Osteoblast (primary cell): ENCODE measurements at regions not wholly inside any gene's neighbourhood (a gene's known extent, or its start where the extent isn't known, plus 50 kb on each side); places are given as distances from the start of the nearest gene placed in this dataset.

Source experiments
- DNase-seq: peaks from one replicate; pipeline ENCODE4 v3.0.0; 2011; ENCODE audit warnings: low spot score, mixed read lengths; ENCODE audit not compliant: insufficient read length; ENCODE audit errors: missing footprints
- H2AFZ ChIP-seq: 2 replicates; pipeline ENCODE4 v1.6.0; 2011; ENCODE audit warnings: mild to moderate bottlenecking, low read length
- H3K27ac ChIP-seq: 2 replicates; pipeline ENCODE4 v1.5.1; 2011; ENCODE audit warnings: mild to moderate bottlenecking, low read depth, low read length, moderate library complexity
- H3K27me3 ChIP-seq: 2 replicates; pipeline ENCODE4 v1.6.0; 2012; ENCODE audit warnings: mild to moderate bottlenecking, control low read depth, inconsistent platforms, low read length, moderate library complexity; ENCODE audit not compliant: insufficient read depth
- H3K36me3 ChIP-seq: 2 replicates; pipeline ENCODE4 v1.5.1; 2011; ENCODE audit warnings: mild to moderate bottlenecking, low read length, control low read depth, moderate library complexity; ENCODE audit not compliant: insufficient read depth
- H3K4me1 ChIP-seq: 2 replicates; pipeline ENCODE4 v1.5.1; 2011; ENCODE audit warnings: mild to moderate bottlenecking, low read length, control low read depth, moderate library complexity; ENCODE audit not compliant: insufficient read depth
- H3K4me2 ChIP-seq: 2 replicates; pipeline ENCODE4 v1.6.0; 2011; ENCODE audit warnings: mild to moderate bottlenecking, low read length; ENCODE audit not compliant: insufficient read depth
- H3K4me3 ChIP-seq: fragments of 200-600 bp; sonication (generic); 3 replicates; pipeline ENCODE4 v1.5.1; 2012; ENCODE audit warnings: mild to moderate bottlenecking, low read length, inconsistent platforms; ENCODE audit not compliant: insufficient read depth
- H3K79me2 ChIP-seq: 2 replicates; pipeline ENCODE4 v1.6.0; 2012; ENCODE audit warnings: mild to moderate bottlenecking, low read length, control low read depth, inconsistent platforms; ENCODE audit not compliant: insufficient read depth
- H3K9me3 ChIP-seq: 2 replicates; pipeline ENCODE4 v1.5.1; 2011; ENCODE audit warnings: low read depth, low read length, control low read depth
- H4K20me1 ChIP-seq: 2 replicates; pipeline ENCODE4 v1.6.0; 2012; ENCODE audit warnings: mild to moderate bottlenecking, low read length, control low read depth; ENCODE audit not compliant: insufficient read depth
- TF ChIP-seq, protein P1 (sequence below): IDR thresholded peaks from 2 replicates; pipeline ENCODE4 v1.5.1; 2011; ENCODE audit warnings: mild to moderate bottlenecking, low read depth, low read length, moderate library complexity; ENCODE audit errors: extremely low read depth

DNA sequence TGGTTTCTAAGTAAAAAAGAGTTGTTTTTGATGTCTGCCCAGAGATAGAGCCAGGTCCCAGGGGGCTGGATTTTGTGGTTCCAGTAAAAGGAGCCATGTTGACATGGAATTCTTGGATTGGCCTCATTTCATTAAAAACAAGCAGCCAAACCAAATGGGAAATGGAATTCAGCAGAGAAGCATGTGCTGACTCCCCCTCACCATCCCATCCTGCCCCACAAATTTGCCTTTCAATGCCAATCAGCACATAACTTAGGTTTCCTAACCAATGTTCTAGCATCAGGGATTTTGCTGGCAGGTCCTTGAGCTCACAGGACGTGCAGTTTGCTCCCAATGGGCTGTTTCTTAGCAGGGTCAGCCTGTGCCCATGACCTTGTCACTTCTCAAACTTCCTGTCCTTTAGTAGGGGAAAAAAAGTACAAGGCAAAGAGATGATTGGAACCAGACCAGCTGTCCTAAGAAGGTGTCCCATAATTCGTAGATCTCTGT is 101.5 kb upstream of the GADD45A start:
- H2AFZ ChIP-seq = peak overlapping the region; percentile 44
- DNase-seq = peak; percentile 48
- H3K9me3 ChIP-seq = no peaks in the 10 kb centered on the region
- H4K20me1 ChIP-seq = no peaks in the 10 kb centered on the region
- TF ChIP-seq, protein P1, sequence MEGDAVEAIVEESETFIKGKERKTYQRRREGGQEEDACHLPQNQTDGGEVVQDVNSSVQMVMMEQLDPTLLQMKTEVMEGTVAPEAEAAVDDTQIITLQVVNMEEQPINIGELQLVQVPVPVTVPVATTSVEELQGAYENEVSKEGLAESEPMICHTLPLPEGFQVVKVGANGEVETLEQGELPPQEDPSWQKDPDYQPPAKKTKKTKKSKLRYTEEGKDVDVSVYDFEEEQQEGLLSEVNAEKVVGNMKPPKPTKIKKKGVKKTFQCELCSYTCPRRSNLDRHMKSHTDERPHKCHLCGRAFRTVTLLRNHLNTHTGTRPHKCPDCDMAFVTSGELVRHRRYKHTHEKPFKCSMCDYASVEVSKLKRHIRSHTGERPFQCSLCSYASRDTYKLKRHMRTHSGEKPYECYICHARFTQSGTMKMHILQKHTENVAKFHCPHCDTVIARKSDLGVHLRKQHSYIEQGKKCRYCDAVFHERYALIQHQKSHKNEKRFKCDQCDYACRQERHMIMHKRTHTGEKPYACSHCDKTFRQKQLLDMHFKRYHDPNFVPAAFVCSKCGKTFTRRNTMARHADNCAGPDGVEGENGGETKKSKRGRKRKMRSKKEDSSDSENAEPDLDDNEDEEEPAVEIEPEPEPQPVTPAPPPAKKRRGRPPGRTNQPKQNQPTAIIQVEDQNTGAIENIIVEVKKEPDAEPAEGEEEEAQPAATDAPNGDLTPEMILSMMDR = no peak
- H3K4me3 ChIP-seq = no peak overlapping the region
- H3K4me1 ChIP-seq = peaks cover 35% of the 10 kb centered on the region
- H3K36me3 ChIP-seq = no peaks in the 10 kb centered on the region
- H3K79me2 ChIP-seq = no peaks in the 10 kb centered on the region
- no peaks in the 10 kb centered on the region for H3K27me3 ChIP-seq
- H3K27ac ChIP-seq = peak overlapping the region; percentile 83
- H3K4me2 ChIP-seq = peak overlapping the region; percentile 56

DNA sequence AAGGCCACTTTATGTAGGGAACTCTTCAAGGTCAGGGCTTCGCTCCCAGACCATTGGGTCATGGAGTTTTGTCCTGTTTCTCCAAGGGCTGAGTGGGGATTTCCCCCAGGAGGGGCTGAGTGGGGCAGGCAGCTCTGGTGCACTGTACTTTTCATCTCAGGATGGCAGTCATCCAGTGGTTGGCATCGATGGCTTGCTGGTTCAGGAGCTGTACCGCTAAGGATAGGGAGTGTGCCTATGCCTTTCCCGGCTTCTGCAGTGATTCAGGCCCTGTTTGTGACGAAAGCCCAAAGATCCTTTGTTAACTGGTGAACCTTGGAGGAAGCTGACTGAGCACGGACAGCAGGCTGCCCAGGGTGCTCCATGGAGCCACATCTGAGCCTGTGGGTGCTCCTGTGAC is 100.1 kb upstream of the GADD45A start:
- no peak overlapping the region for H3K27ac ChIP-seq
- no peak overlapping the region for H3K4me2 ChIP-seq
- TF ChIP-seq, protein P1 = no peak
- H3K9me3 ChIP-seq = no peaks in the 10 kb centered on the region
- H2AFZ ChIP-seq = no peak overlapping the region
- no peak for DNase-seq
- no peaks in the 10 kb centered on the region for H4K20me1 ChIP-seq
- no peaks in the 10 kb centered on the region for H3K36me3 ChIP-seq
- no peaks in the 10 kb centered on the region for H3K79me2 ChIP-seq
- no peak overlapping the region for H3K4me3 ChIP-seq
- H3K27me3 ChIP-seq = no peaks in the 10 kb centered on the region
- peaks cover 35% of the 10 kb centered on the region for H3K4me1 ChIP-seq

DNA sequence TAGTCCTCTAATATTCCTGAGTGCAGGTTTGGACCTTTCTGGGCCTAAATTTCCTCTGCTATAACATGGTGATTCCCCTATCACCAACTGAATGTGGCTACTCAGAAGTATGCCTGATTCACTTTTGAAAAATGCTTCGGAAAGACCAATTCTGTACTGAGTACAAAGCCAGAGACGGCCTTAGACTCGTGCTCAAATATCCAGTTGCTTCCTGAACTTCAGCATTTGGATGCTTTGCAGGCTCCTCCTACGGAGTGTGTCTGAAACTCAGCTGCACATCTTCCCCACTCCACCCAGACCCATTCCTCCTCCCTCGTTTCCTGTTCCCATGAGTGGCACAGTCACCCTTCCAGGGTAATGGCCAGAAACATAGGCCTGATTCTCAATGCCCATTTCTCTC is 98.4 kb upstream of the GADD45A start:
- Histone ChIP-seq H3K27me3 (no peaks in the 10 kb centered on the region), H3K4me3 (no peak overlapping the region), H3K27ac (peak overlapping the region; percentile 4), H3K4me2 (no peak overlapping the region), H3K36me3 (no peaks in the 10 kb centered on the region), H2AFZ (peak overlapping the region; percentile 65), H3K79me2 (no peaks in the 10 kb centered on the region), H3K9me3 (no peaks in the 10 kb centered on the region), H3K4me1 (peaks cover 39% of the 10 kb centered on the region), H4K20me1 (no peaks in the 10 kb centered on the region)
- DNase-seq = peak; percentile 75
- TF ChIP-seq, protein P1 = no peak

DNA sequence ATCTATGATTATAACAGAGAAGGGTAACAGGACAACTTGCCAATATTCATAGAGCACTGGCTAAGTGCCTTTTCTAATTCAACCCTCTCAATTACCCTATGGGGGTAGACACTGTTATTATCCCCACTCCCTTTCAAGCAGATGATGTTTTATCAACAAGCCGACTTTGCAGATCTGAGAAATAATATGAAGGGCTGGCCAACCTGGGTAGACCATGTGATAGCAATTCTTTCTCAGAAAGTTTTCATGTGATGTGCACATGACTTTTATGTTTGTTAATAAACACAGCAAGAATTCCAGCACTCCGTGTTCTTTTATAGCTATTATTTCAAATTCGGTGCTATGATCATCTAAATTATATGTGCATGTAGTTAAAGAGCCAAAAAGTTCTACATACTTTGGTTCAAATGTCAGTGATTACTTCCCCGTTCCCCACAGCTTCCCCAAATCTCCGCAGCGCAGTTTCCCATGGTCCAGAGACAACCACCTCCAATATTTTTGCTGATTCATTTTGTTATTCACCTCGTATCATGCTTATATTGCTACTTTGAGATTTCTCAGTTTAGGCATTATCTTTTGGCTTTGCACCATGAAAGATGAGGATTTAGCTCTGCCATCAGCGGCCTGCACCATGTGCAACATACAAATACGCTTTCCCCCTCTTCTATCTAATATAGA is 96.7 kb upstream of the GADD45A start:
- TF ChIP-seq, protein P1 = no peak

More for the DNA sequence above, 96.7 kb upstream of the GADD45A start:
- no peaks in the 10 kb centered on the region for H4K20me1 ChIP-seq
- H3K4me1 ChIP-seq = peaks cover 28% of the 10 kb centered on the region
- H3K4me3 ChIP-seq = no peak overlapping the region
- DNase-seq = no peak
- no peaks in the 10 kb centered on the region for H3K36me3 ChIP-seq
- H3K9me3 ChIP-seq = no peaks in the 10 kb centered on the region
- no peaks in the 10 kb centered on the region for H3K27me3 ChIP-seq
- H3K4me2 ChIP-seq = no peak overlapping the region
- H3K27ac ChIP-seq = no peak overlapping the region
- H2AFZ ChIP-seq = no peak overlapping the region
- H3K79me2 ChIP-seq = no peaks in the 10 kb centered on the region
